CD4-positive, alpha-beta T cell treated with Interleukin-21 for 1 hour (primary cell): ENCODE measurements at regions not wholly inside any gene's neighbourhood (a gene's known extent, or its start where the extent isn't known, plus 50 kb on each side); places are given as distances from the start of the nearest gene placed in this dataset.
"Not testable (repeated sequence)": the region's sequence is repeated elsewhere in the genome, so short reads cannot be mapped to it uniquely, and the experiment has no call there.

ENCODE experiments used
- DNase-seq: peaks from one replicate; pipeline ENCODE4 v3.0.0-alpha.2; 2020

- DNase-seq, result no peak
Measured at GRCh38 chr10:90041585-90041984, 340.2 kb downstream of the KIF20B start.

GRCh38 chr10:90042075-90042474, 340.7 kb downstream of the KIF20B start:
- DNase-seq, result no peak

- DNase-seq, result no peak
Measured at GRCh38 chr10:90047243-90047729, 345.9 kb downstream of the KIF20B start.

GRCh38 chr10:90051053-90051452, 349.7 kb downstream of the KIF20B start:
- no peak for DNase-seq

- DNase-seq, result no peak
Measured at GRCh38 chr10:90051474-90051873, 350.1 kb downstream of the KIF20B start.

- DNase-seq, result no peak
Measured at GRCh38 chr10:90062786-90063185, 361.4 kb downstream of the KIF20B start.

- DNase-seq, result no peak
Measured at GRCh38 chr10:90064295-90064694, 362.9 kb downstream of the KIF20B start.

GRCh38 chr10:90066435-90066834, 365.0 kb downstream of the KIF20B start:
- DNase-seq, result no peak

GRCh38 chr10:90075995-90076394, 374.6 kb downstream of the KIF20B start:
- DNase-seq, result no peak

- no peak for DNase-seq
Measured at GRCh38 chr10:90079819-90080218, 378.4 kb downstream of the KIF20B start.

GRCh38 chr10:90086606-90087190, 385.3 kb downstream of the KIF20B start:
- not testable (repeated sequence) for DNase-seq

- DNase-seq, result no peak
Measured at GRCh38 chr10:90087197-90088023, 386.0 kb downstream of the KIF20B start.

- no peak for DNase-seq
Measured at GRCh38 chr10:90088024-90088317, 386.6 kb downstream of the KIF20B start.

- DNase-seq, result no peak
Measured at GRCh38 chr10:90089719-90090118, 388.3 kb downstream of the KIF20B start.

GRCh38 chr10:90096196-90096595, 394.8 kb downstream of the KIF20B start:
- DNase-seq, result no peak

GRCh38 chr10:90107581-90107980, 406.2 kb downstream of the KIF20B start:
- DNase-seq, result not testable (repeated sequence)

GRCh38 chr10:90111671-90112070, 410.3 kb downstream of the KIF20B start:
- no peak for DNase-seq

GRCh38 chr10:90112681-90113080, 411.3 kb downstream of the KIF20B start:
- DNase-seq, result no peak

- not testable (repeated sequence) for DNase-seq
Measured at GRCh38 chr10:90118567-90118966, 417.2 kb downstream of the KIF20B start.

- not testable (repeated sequence) for DNase-seq
Measured at GRCh38 chr10:90119631-90120280, 418.4 kb downstream of the KIF20B start.

GRCh38 chr10:90125456-90126255, 424.3 kb downstream of the KIF20B start:
- DNase-seq, result no peak

GRCh38 chr10:90126256-90126595, 424.8 kb downstream of the KIF20B start:
- no peak for DNase-seq
